ENCODE measurements at regions not wholly inside any gene's neighbourhood (a gene's known extent, or its start where the extent isn't known, plus 50 kb on each side); places are given as distances from the start of the nearest gene placed in this dataset.

GRCh38 chr4:179836179-179837075 lies 2394.2 kb upstream of the AGA start:
- no peak for DNase-seq (ENCODE audit: low spot score)
- no CpG with 5 or more reads among the region's 11 CpGs for WGBS, 2 donors (ENCODE audit: extremely low coverage in 2 of 2, insufficient read length in 2 of 2, insufficient replicate concordance in 1 of 2)
- no peaks in the 10 kb centered on the region for H3K27me3 ChIP-seq (ENCODE audit: control insufficient read depth in 3 of 3, insufficient read depth in 3 of 3, low read depth in 1 of 3, low read length in 3 of 3)

GRCh38 chr4:179843370-179843769 lies 2399.8 kb upstream of the TENM3 start:
- no peak overlapping the region for H4K91ac ChIP-seq (ENCODE audit: low read depth, low read length, poor library complexity)
- H3K14ac ChIP-seq (ENCODE audit: low read length) = no peak overlapping the region
- no peak overlapping the region for H2AK5ac ChIP-seq (ENCODE audit: low read depth, low read length)
- H3K9me3 ChIP-seq (replicated peaks in 1 of 2; ENCODE audit: control insufficient read depth in 2 of 2, insufficient read depth in 1 of 2, low read depth in 1 of 2, low read length in 2 of 2) = no peaks in the 10 kb centered on the region
- no peak overlapping the region for H2BK15ac ChIP-seq (ENCODE audit: low read length)
- WGBS, 2 donors (ENCODE audit: extremely low coverage in 2 of 2, insufficient read length in 2 of 2, insufficient replicate concordance in 1 of 2) = no CpG with 5 or more reads among the region's 3 CpGs
- peaks cover 2 to 5% of the 10 kb centered on the region in 2 donors for H3K4me1 ChIP-seq (ENCODE audit: control insufficient read depth in 2 of 2, insufficient read depth in 1 of 2, low read depth in 1 of 2, low read length in 2 of 2)
- H3K23ac ChIP-seq (ENCODE audit: low read depth, low read length, poor library complexity) = no peak overlapping the region
- H3K9ac ChIP-seq (ENCODE audit: low read depth, low read length, poor library complexity) = no peak overlapping the region
- no peak overlapping the region for H3K4me2 ChIP-seq (ENCODE audit: insufficient read depth, low read length, poor library complexity, severe bottlenecking)
- no peak overlapping the region for H2BK120ac ChIP-seq (ENCODE audit: low read depth, low read length)
- peak; percentile 14 for DNase-seq (ENCODE audit: low spot score)
- no peak overlapping the region for H3K27ac ChIP-seq (replicated peaks; ENCODE audit: low read length)
- no peaks in the 10 kb centered on the region for H3K79me1 ChIP-seq (ENCODE audit: low read depth, low read length)
- no peaks in the 10 kb centered on the region for H3K36me3 ChIP-seq (replicated peaks in 1 of 2; ENCODE audit: control insufficient read depth in 2 of 2, insufficient read depth in 2 of 2, low read length in 2 of 2)
- H3K4me3 ChIP-seq (ENCODE audit: low read length in 2 of 2) = no peak overlapping the region
- H2AFZ ChIP-seq (ENCODE audit: low read length) = no peak overlapping the region
- no peak overlapping the region for H2BK5ac ChIP-seq (ENCODE audit: low read length)
- no peak overlapping the region for H3K18ac ChIP-seq (ENCODE audit: low read length)
- no peak overlapping the region for H3K4ac ChIP-seq (ENCODE audit: low read length)
- no peaks in the 10 kb centered on the region for H3K27me3 ChIP-seq (ENCODE audit: control insufficient read depth in 3 of 3, insufficient read depth in 3 of 3, low read depth in 1 of 3, low read length in 3 of 3)
- no peak overlapping the region for H4K8ac ChIP-seq (ENCODE audit: low read depth, low read length)
- H2BK12ac ChIP-seq (ENCODE audit: low read length) = no peak overlapping the region

More at GRCh38 chr4:179836179-179837075, 2394.2 kb upstream of the AGA start:
- H3K4me3 ChIP-seq (ENCODE audit: low read length in 2 of 2) = no peak overlapping the region
- no peak overlapping the region for H2AK5ac ChIP-seq (ENCODE audit: low read depth, low read length)
- no peak overlapping the region for H3K4ac ChIP-seq (ENCODE audit: low read length)
- H3K36me3 ChIP-seq (replicated peaks in 1 of 2; ENCODE audit: control insufficient read depth in 2 of 2, insufficient read depth in 2 of 2, low read length in 2 of 2) = no peaks in the 10 kb centered on the region
- H3K23ac ChIP-seq (ENCODE audit: low read depth, low read length, poor library complexity) = no peak overlapping the region
- H3K18ac ChIP-seq (ENCODE audit: low read length) = no peak overlapping the region
- H3K9ac ChIP-seq (ENCODE audit: low read depth, low read length, poor library complexity) = no peak overlapping the region
- no peak overlapping the region for H3K4me2 ChIP-seq (ENCODE audit: insufficient read depth, low read length, poor library complexity, severe bottlenecking)
- H3K27ac ChIP-seq (replicated peaks; ENCODE audit: low read length) = no peak overlapping the region
- H2AFZ ChIP-seq (ENCODE audit: low read length) = peak overlapping the region; percentile 7
- no peak overlapping the region for H2BK12ac ChIP-seq (ENCODE audit: low read length)
- H3K9me3 ChIP-seq (replicated peaks in 1 of 2; ENCODE audit: control insufficient read depth in 2 of 2, insufficient read depth in 1 of 2, low read depth in 1 of 2, low read length in 2 of 2) = no peaks in the 10 kb centered on the region
- no peak overlapping the region for H2BK5ac ChIP-seq (ENCODE audit: low read length)
- H4K91ac ChIP-seq (ENCODE audit: low read depth, low read length, poor library complexity) = no peak overlapping the region
- H3K79me1 ChIP-seq (ENCODE audit: low read depth, low read length) = no peaks in the 10 kb centered on the region
- H2BK120ac ChIP-seq (ENCODE audit: low read depth, low read length) = no peak overlapping the region
- no peak overlapping the region for H4K8ac ChIP-seq (ENCODE audit: low read depth, low read length)
- no peak overlapping the region for H3K14ac ChIP-seq (ENCODE audit: low read length)
- H2BK15ac ChIP-seq (ENCODE audit: low read length) = no peak overlapping the region
- peaks cover 0 to 1% of the 10 kb centered on the region in 2 donors for H3K4me1 ChIP-seq (ENCODE audit: control insufficient read depth in 2 of 2, insufficient read depth in 1 of 2, low read depth in 1 of 2, low read length in 2 of 2)

GRCh38 chr4:179855469-179855868 lies 2387.7 kb upstream of the TENM3 start:
- H2AFZ ChIP-seq (ENCODE audit: low read length) = no peak overlapping the region
- H3K23ac ChIP-seq (ENCODE audit: low read depth, low read length, poor library complexity) = no peak overlapping the region
- no peak overlapping the region for H4K91ac ChIP-seq (ENCODE audit: low read depth, low read length, poor library complexity)
- H4K8ac ChIP-seq (ENCODE audit: low read depth, low read length) = no peak overlapping the region
- no peak overlapping the region for H2BK12ac ChIP-seq (ENCODE audit: low read length)
- H3K4ac ChIP-seq (ENCODE audit: low read length) = no peak overlapping the region
- H3K4me3 ChIP-seq (ENCODE audit: low read length in 2 of 2) = no peak overlapping the region
- no CpG with 5 or more reads among the region's 3 CpGs for WGBS, 2 donors (ENCODE audit: extremely low coverage in 2 of 2, insufficient read length in 2 of 2, insufficient replicate concordance in 1 of 2)
- H3K4me1 ChIP-seq (ENCODE audit: control insufficient read depth in 2 of 2, insufficient read depth in 1 of 2, low read depth in 1 of 2, low read length in 2 of 2) = no peaks in the 10 kb centered on the region
- no peaks in the 10 kb centered on the region for H3K27me3 ChIP-seq (ENCODE audit: control insufficient read depth in 3 of 3, insufficient read depth in 3 of 3, low read depth in 1 of 3, low read length in 3 of 3)
- no peak overlapping the region for H3K27ac ChIP-seq (replicated peaks; ENCODE audit: low read length)
- H2BK120ac ChIP-seq (ENCODE audit: low read depth, low read length) = no peak overlapping the region
- H3K36me3 ChIP-seq (replicated peaks in 1 of 2; ENCODE audit: control insufficient read depth in 2 of 2, insufficient read depth in 2 of 2, low read length in 2 of 2) = no peaks in the 10 kb centered on the region
- no peaks in the 10 kb centered on the region for H3K9me3 ChIP-seq (replicated peaks in 1 of 2; ENCODE audit: control insufficient read depth in 2 of 2, insufficient read depth in 1 of 2, low read depth in 1 of 2, low read length in 2 of 2)
- H2AK5ac ChIP-seq (ENCODE audit: low read depth, low read length) = no peak overlapping the region
- H2BK5ac ChIP-seq (ENCODE audit: low read length) = no peak overlapping the region
- no peak overlapping the region for H3K18ac ChIP-seq (ENCODE audit: low read length)
- no peak overlapping the region for H3K4me2 ChIP-seq (ENCODE audit: insufficient read depth, low read length, poor library complexity, severe bottlenecking)
- no peak for DNase-seq (ENCODE audit: low spot score)
- H3K9ac ChIP-seq (ENCODE audit: low read depth, low read length, poor library complexity) = no peak overlapping the region
- H3K14ac ChIP-seq (ENCODE audit: low read length) = no peak overlapping the region
- no peak overlapping the region for H2BK15ac ChIP-seq (ENCODE audit: low read length)
- H3K79me1 ChIP-seq (ENCODE audit: low read depth, low read length) = no peaks in the 10 kb centered on the region

- Histone ChIP-seq H2AFZ (ENCODE audit: low read length) (no peak overlapping the region), H4K91ac (ENCODE audit: low read depth, low read length, poor library complexity) (no peak overlapping the region), H2BK15ac (ENCODE audit: low read length) (no peak overlapping the region), H3K4me3 (ENCODE audit: low read length in 2 of 2) (no peak overlapping the region), H2BK12ac (ENCODE audit: low read length) (no peak overlapping the region), H4K8ac (ENCODE audit: low read depth, low read length) (no peak overlapping the region), H3K27ac (replicated peaks; ENCODE audit: low read length) (no peak overlapping the region), H3K4me1 (ENCODE audit: control insufficient read depth in 2 of 2, insufficient read depth in 1 of 2, low read depth in 1 of 2, low read length in 2 of 2) (no peaks in the 10 kb centered on the region), H3K4ac (ENCODE audit: low read length) (no peak overlapping the region), H3K27me3 (ENCODE audit: control insufficient read depth in 3 of 3, insufficient read depth in 3 of 3, low read depth in 1 of 3, low read length in 3 of 3) (no peaks in the 10 kb centered on the region), H2BK120ac (ENCODE audit: low read depth, low read length) (no peak overlapping the region), H3K4me2 (ENCODE audit: insufficient read depth, low read length, poor library complexity, severe bottlenecking) (no peak overlapping the region), H2BK5ac (ENCODE audit: low read length) (no peak overlapping the region), H3K18ac (ENCODE audit: low read length) (no peak overlapping the region), H3K14ac (ENCODE audit: low read length) (no peak overlapping the region), H3K36me3 (replicated peaks in 1 of 2; ENCODE audit: control insufficient read depth in 2 of 2, insufficient read depth in 2 of 2, low read length in 2 of 2) (no peaks in the 10 kb centered on the region), H3K79me1 (ENCODE audit: low read depth, low read length) (no peaks in the 10 kb centered on the region), H2AK5ac (ENCODE audit: low read depth, low read length) (no peak overlapping the region), H3K23ac (ENCODE audit: low read depth, low read length, poor library complexity) (no peak overlapping the region), H3K9me3 (replicated peaks in 1 of 2; ENCODE audit: control insufficient read depth in 2 of 2, insufficient read depth in 1 of 2, low read depth in 1 of 2, low read length in 2 of 2) (no peaks in the 10 kb centered on the region), H3K9ac (ENCODE audit: low read depth, low read length, poor library complexity) (no peak overlapping the region)
- DNase-seq (ENCODE audit: low spot score) = no peak
- no CpG with 5 or more reads among the region's 4 CpGs for WGBS, 2 donors (ENCODE audit: extremely low coverage in 2 of 2, insufficient read length in 2 of 2, insufficient replicate concordance in 1 of 2)
Observed at GRCh38 chr4:179858221-179858620, 2385.0 kb upstream of the TENM3 start.

Data from neuronal stem cell (in vitro differentiated cells).